ENCODE measurements at regions not wholly inside any gene's neighbourhood (a gene's known extent, or its start where the extent isn't known, plus 50 kb on each side); places are given as distances from the start of the nearest gene placed in this dataset.
"Not testable (repeated sequence)": the region's sequence is repeated elsewhere in the genome, so short reads cannot be mapped to it uniquely, and the experiment has no call there.

DNA sequence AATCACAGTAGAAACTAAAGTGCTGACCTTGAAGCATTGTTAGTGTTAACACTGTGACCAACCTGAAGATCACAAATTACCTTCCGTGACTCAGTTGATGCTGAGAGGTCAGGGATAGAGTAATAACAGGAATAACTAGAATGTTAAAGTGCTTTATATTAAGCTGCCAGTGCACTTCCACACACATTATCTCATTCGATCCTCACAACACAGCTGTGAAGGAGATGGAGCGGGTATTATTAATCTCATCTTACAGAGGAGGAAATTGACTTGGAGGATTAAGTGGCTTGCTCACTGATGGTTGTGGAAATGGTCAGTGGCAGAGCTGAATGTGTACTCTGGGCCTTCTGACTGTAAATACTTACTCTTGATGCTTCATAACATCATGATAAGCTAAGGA lies 252.5 kb upstream of the DMRT1 start:
- DNase-seq (ENCODE audit: low read depth): no peak

DNA sequence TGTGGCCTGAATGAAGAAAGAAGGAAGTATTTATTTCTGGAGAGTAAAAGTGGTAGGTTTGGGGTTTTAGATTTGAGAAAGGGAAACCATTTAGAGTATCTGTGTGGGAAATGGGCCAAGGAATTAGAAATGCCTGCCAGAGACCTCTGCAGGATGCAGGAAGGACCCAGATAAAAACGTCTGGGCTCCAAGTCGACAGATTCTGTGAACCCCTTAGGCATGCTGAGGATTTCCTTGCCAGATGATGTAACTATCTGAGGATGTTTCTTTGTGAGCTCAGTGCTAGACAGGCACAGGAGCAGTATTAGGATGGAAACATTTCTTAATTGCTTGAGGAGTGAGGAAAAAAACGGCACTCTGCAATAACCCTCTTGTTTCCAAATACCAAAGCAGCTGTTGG lies 251.8 kb upstream of the DMRT1 start:
- DNase-seq (ENCODE audit: low read depth): no peak

DNA sequence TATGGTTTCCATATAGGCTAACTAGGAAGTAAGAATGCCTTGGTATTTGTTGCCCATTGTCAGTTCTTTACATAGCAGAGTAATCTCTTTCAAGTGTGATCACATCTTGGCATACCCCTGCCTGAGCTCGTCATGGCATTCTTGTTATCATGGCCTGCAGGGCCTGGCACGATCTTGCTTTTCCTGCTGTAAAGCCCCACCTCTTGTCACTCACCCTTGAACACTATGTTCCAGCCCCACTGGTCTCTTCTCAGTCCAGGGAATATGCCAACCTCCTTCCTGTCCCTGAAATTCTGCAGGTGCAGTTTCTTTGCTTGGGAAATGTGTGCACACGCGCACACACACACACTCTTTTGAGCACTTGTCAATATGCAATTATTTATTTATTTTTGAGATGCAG lies 250.2 kb upstream of the DMRT1 start:
- no peak for DNase-seq (ENCODE audit: low read depth)

DNA sequence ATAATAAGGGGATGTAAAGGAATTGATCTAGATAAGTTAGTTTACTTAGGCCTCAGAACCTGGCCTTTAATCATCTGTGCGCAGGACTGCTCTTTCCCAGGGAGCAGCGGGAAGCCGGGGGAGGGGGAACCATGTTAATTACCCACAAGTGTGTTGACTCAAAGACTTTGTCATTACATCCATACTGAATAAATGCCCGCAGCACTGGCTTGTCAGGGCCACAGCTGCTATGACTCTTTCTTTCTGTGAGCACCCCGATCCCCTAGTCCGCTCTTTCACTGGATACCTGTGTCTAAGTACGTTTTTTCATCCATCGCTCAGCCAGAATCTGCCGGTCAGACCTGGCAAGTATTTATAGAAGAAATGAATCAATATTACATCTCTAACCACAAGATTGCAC lies 249.3 kb upstream of the DMRT1 start:
- DNase-seq (ENCODE audit: low read depth): no peak

DNA sequence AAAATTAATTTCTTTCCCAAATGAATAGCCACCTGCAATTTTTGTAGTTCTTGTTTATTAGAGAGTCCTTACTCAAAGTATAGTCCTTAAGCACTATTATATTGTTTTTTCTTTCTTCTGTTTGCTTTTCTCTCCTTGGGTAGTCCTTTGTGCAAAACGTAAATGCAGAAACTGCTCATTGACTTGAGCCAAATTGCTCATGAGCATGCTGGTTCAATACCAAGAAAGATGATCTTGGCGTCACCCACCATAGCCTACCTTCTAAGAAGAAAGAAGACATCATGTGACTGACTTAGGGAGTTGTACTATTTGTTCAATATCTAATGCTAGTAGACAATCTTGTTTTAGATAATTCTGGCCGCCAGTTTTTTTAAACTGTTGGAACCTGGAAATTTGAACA lies 248.8 kb upstream of the DMRT1 start:
- no peak for DNase-seq (ENCODE audit: low read depth)

DNA sequence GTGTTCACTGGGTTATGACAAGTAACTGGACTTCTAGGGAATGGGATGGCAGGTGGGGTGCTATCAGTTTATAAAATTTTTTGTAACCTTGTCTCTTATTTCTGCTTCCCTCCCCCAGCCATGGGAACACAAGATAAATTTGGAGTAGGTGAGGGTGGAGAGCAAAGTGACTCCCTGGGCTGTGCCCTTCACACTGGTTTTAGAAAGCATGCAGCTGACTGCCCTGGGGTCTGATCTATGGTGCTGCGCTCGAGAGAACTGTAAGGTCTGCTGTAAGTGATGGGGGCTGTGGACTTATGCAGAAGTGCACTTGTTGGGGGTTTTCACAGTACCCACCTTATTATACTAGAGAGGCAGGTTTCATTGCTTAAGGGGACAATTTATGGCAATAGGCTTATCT lies 247.7 kb upstream of the DMRT1 start:
- no peak for DNase-seq (ENCODE audit: low read depth)

DNA sequence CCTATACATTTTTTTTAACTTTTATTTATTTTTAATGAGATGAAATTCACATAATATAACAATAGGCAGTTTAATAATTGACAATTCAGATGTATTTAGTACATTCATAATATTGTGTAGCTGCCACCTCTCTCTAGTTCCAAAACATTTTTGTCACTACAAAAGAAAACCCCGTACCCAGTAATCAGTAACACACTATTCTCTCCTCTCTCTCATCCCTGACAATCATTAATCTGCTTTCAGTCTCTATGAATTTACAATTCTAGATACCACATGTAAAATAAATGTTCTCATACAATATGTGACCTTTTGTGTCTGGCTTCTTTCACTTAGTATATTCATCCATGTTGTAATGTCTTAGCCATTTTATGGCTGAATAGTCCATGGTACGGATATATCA lies 244.8 kb upstream of the DMRT1 start:
- no peak for DNase-seq (ENCODE audit: low read depth)

DNA sequence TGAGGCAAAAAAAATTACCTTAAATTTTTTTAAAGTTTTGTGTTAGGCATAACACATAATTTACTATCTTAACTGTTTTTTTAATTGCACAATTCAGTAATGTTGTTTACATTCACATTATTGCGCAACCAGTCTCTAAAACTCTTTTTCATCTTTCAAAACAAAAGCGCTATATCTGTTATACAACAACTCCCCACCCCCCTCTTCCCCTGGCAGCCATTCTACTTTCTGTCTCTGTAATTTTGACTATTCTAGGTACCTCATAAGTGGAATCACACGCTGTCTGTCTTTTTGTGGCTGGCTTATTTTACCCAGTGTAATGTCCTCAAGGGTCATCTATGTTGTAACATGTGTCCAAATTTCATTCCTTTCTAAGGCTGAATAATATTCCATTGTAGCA lies 241.5 kb upstream of the DMRT1 start:
- no peak for DNase-seq (ENCODE audit: low read depth)

DNA sequence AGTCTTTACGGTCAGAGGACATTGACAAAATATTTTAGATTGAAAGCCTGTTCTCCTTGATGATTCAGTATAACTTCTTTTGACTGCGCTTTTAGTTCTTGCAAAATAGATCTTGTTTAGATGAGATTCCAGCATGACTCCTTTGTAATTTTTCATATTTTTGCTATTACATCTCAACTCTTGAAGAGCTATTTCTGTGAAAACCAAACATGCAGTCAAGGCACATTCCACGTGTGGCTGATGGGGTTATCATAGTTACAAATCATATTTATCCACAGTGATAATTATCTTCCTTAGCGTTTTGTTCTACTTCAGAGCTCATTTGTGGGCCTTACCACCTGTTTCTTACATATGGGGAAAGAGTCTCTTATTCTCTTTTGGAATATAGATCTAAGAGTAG lies 238.8 kb upstream of the DMRT1 start:
- no peak for DNase-seq (ENCODE audit: low read depth)

DNA sequence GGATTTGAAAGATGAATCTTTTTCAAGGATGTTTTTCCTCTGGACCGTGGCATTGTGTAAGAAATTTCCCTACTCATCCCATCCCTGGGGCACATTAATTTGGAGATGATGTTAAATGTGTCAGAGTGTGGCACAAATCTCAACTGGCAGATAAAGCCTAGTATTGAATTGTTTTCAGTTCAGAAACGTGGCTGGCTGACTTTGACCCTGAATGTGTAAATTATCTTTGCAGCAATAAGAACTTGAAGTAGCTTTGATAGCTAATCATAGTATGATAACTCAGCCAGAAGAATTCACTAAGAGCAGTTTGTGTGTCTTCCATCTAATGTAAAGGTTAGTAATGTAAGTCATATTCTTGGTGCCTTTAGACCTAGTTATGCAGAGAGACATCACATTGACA lies 238.4 kb upstream of the DMRT1 start:
- DNase-seq (ENCODE audit: low read depth): no peak

DNA sequence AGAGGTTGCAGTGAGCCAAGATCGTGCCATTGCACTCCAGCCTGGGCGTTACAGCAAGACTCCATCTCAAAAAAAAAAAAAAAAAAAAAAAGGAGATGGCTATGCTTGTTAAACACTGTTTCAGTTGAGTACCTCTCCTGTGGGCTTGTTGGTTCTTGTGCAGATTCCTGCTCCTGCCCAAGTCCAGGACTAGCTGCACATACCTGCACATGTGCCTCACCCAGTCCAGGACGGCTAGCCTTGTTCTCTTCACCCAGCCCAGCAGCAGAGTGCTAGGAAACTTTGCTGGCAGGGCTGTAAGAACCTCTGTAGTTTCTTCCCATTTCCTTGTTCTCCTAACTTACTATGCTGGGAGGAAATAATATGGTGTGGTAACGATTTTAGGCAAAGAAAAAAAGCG lies 234.1 kb upstream of the DMRT1 start:
- DNase-seq (ENCODE audit: low read depth): no peak

DNA sequence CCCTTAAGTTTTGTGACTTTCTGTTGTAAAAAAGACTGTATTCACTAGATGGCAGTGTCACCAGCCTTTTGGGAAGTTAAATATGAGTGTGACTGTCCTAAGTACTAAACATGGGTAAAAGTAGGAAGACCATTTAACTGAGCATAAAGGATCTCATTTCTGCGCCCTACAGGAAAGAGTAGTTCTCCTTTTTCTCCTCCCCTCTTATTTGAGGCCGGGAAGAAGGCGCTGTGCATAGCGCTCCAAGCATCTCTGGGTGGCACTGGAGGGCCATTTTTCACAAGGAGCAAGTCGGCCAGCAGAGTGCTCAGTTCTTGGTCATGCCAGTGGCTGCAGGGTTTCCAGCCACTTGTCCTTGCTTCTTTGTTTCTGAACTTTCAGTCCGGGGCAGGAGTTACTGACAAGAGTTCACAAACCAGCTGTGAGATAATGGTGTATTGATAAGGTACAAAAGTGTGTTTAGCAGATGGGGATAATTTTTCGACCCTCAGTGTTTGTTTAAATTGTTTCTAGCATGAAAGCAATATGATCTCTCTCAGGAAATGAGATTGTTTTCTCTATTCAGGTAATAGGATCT lies 227.6 kb upstream of the DMRT1 start:
- DNase-seq (ENCODE audit: low read depth): peak; percentile 40

DNA sequence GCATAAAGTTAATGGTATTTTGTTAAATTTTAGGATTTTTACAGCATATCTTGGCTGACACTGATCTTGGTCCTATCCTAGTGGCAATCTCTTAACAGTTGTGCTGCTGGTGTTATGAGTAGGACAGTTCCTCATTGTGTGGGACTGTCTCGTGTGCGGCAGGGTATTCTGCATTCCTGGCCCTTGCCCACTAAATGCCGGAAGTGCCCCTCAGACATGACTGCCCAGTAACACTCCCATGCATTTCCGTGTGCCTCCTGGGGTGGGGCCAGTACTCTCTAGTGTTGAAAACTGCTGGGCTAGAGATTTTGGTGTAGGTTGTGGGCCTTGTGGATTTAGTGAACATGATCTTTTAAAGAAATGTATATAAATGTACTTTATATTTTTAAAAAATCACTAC lies 227.1 kb upstream of the DMRT1 start:
- DNase-seq (ENCODE audit: low read depth): no peak

DNA sequence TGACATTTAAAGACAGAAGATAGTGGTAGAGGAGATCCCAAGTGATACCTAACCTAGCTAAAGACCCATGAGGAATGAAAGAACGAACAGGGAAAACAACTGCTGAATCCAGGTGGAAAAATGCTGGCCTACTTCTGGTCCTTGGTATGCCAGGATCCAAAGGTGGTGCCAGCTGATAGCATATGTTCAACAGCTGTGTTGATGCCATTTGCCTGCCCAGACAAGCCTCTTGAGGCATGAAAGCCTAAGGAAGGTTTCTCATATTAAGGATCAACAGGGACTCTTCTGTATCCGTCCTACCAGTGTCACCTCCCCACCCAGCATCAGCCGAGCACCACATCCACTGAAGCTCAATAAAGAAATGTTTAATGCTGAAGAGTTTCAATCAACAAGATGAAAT lies 225.7 kb upstream of the DMRT1 start:
- no peak for DNase-seq (ENCODE audit: low read depth)

DNA sequence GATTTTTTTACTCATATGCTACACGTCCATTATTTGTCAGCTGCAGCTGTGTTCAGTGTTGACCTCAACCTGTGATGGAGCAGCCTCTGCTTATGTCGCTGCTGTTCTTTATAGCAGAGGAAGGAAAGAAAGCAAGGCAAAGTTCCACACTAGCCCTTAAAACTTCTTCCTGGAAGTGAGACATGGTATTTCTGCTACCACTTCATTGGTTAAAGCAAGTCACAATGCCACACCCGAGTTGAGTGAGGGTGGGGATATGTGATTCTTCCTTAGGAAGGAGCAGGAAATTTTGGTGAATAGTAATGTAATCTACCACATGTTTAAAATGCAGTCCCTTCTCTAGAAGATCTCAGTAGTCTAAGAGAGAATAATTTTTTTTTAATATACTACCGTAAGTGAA lies 224.8 kb upstream of the DMRT1 start:
- DNase-seq (ENCODE audit: low read depth): no peak

DNA sequence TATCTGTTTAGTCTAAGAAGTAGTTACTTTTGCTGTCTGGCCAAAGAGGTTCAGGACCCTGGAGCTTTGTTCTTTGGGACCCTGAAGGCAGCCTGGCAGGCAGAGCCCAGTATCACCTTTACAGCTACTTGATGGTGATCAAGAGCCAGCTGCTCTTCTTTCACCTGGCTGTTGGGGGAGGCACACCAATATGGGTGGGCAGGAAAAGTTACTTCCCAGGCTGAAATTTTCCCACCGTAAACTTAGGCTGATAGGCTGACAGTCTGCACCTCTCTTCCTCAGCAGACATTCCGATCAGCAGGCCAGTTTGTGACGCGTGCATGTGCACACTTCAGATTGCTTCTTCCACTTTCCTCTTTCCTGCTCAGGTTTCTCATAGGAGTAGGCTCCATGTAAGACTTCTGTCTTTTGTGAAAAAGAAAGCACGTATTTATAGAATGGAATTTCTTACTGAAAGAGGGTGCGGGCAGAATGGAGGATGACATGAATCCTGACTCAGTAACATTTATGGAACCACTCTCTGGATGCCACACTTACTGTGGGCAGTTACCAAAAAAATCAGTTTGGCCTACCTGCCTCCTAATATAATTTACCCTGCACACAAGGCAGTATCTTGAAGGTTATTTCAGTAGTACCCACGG lies 223.9 kb upstream of the DMRT1 start:
- DNase-seq (ENCODE audit: low read depth): no peak

DNA sequence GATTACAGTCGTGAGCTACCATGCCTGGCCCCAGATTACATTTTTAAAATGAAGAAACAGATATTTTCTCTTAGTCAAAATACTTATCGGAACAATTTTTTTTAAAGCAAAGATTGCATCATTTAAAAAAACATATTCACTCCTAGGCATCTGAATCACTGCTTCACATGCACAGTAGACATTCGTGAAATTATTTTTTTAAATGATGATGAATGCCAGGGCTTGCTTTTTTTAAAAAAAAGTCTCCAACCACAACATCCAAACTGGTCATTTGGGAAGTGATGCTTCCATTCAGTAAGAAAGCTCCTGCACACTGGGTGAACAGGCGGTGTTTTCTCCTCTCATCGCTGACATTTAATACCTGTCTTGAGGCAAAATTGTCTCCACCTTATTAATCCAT lies 223.0 kb upstream of the DMRT1 start:
- DNase-seq (ENCODE audit: low read depth): no peak

DNA sequence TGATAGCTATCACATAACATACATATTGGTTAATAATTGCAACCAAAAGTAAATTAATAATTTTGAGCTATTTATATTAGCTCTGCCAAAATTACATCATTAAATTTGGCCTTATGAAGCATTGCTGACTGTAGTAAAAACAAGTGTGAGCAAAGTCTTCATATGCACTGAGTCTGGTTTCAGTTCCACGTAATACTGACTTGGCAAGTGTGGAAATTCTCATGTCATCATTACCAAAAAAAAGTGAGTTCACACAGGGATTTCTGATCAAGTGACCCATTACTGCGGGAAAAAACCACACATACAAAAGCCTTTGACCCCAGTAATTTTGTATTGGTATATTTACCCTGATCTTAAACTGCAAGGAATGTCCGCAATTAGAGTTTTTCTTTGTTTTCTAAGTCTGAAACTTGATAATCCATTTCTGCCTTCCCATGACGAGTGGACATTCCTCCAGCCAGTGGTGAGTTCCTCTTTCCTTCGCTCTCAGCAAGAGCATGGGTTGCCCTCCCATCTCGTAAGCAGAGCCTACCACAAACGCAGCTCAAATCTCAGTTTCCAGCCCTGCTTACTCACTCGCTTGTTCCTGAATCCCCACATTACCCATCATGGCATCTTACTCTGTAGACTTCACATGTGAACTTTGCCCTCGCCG lies 220.2 kb upstream of the DMRT1 start:
- no peak for DNase-seq (ENCODE audit: low read depth)

DNA sequence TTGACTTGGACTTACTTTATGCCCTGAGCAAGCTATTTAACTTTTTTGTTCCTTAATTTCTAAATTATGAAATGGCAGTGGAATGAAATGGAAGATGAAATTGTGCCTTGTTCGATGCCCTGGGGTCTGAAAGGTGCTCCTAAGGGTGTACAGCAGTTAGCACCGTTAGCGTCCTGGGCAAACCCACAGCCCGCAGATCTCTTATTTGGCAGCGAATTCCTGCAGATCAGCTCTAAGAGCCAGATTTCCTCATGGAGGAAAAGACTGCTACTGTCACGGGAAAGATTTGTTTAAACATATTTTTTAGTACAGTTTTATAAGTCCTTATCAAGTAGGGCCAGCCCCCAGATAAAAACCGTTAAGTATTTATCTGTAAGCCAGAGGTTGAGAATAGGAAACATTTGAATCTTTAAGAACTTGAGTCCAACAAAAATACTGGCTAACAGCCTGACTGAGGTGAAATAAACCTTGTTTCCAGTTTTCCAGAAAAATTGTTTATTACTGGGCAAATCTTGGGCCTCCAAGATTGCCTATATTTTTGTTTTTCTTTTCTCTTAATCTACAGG lies 216.5 kb upstream of the DMRT1 start:
- DNase-seq (ENCODE audit: low read depth): no peak

DNA sequence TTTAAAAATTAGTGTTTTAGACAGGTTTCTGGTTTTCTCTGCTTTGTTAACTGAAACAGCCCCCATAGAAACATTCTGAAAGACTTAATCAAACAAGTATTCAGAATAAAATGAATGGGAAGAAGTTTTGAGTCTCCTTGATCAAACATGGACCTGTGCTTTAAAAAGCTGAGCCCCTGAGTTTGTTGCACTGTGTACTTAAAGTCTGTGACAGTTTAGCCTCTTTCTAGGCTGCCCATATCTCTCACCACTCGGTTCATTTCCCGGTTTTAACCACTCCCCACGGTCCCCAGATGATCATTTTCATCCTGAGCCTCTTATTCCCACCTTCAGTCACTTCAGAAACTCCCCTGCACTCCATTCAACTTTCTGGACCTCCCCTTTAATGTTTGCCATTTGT lies 215.9 kb upstream of the DMRT1 start:
- no peak for DNase-seq (ENCODE audit: low read depth)

DNA sequence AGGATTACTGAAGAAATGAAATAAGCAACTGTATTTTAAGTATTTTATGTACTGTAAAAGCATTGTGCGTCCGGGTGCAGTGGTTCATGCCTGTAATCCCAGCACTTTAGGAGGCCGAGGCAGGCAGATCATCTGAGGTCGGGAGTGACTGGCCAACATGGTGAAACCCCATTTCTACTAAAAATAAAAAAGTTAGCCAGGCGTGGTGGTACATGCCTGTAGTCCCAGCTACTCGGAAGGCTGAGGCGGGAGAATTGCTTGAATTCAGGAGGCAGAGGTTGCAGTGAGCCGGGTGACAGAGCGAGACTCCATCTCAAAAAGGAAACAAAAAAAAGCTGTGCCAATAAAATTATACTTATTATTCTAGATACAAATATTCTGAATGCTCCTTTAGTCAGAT lies 215.4 kb upstream of the DMRT1 start:
- not testable (repeated sequence) for DNase-seq (ENCODE audit: low read depth)

DNA sequence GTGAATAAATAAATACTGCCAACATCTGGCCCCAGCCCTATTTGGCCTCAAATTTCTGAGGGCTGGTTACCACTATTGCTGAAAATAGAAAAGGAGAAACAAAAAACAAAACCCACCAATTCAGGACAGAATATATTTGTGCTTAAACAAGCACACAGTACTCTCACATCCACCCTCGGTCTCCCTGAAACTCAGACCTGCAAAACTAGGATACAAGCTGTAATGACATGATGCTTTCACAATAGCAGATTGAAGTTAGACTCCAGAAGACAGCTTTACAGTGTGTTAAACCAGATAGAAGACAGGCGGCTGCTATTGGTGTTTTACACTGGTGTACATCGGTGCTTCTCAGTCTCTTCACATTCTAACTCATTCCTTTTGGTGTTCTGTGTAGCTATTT lies 214.9 kb upstream of the DMRT1 start:
- DNase-seq (ENCODE audit: low read depth): no peak

DNA sequence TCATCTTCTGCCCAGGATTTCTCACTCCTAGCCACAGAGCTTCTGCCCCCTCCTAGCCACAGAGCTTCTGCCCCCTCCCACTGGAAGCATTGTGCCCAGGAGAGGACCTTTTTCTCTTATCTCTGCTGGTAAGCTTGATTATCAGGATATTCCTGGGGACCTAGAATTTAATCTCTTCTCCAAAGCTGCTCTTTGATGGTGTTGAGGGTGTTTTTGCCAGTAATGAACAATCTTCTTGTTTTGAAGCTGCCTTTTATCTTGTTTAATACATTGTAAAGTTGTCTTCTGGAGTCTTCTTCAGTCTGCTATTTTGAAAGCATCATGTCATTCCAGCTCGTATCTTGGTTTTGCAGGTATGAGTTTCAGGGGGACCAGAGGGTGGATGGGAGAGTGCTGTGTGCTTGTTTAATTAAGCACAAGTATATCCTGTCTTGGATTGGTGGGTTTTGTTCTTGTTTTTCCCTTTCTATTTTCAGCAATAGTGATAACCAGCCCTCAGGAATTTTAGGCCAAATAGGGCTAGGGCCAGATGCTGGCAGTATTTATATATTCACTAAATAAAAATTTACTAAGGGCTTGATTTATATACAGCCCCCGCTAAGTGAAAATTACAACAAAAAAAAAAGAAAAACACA lies 214.0 kb upstream of the DMRT1 start:
- DNase-seq (ENCODE audit: low read depth): no peak
